GM19324 (cell line): ENCODE measurements at regions not wholly inside any gene's neighbourhood (a gene's known extent, or its start where the extent isn't known, plus 50 kb on each side); places are given as distances from the start of the nearest gene placed in this dataset.

ENCODE experiments used
- ATAC-seq: cut with Tn5 transposase; IDR thresholded peaks from one replicate; pipeline ENCODE4 v1.9.1; 2021; ENCODE audit warnings: mild to moderate bottlenecking, moderate library complexity; ENCODE audit not compliant: unreplicated experiment, low FRiP score

- no peak for ATAC-seq
Measured at GRCh38 chr20:54723723-54724122, 248.3 kb downstream of the DOK5 start.

- ATAC-seq, result no peak
Measured at GRCh38 chr20:54717983-54718382, 242.6 kb downstream of the DOK5 start.

- no peak for ATAC-seq
Measured at GRCh38 chr20:54716790-54717189, 241.4 kb downstream of the DOK5 start.

GRCh38 chr20:54716174-54716747, 240.9 kb downstream of the DOK5 start:
- no peak for ATAC-seq

- ATAC-seq, result no peak
Measured at GRCh38 chr20:54714817-54715216, 239.4 kb downstream of the DOK5 start.

GRCh38 chr20:54713727-54714126, 238.3 kb downstream of the DOK5 start:
- ATAC-seq, result no peak

GRCh38 chr20:54711071-54711470, 235.7 kb downstream of the DOK5 start:
- ATAC-seq, result no peak

GRCh38 chr20:54710341-54710740, 234.9 kb downstream of the DOK5 start:
- ATAC-seq, result no peak

GRCh38 chr20:54708229-54708628, 232.8 kb downstream of the DOK5 start:
- ATAC-seq, result no peak

- no peak for ATAC-seq
Measured at GRCh38 chr20:54707801-54708200, 232.4 kb downstream of the DOK5 start.

GRCh38 chr20:54706581-54706980, 231.2 kb downstream of the DOK5 start:
- no peak for ATAC-seq

- no peak for ATAC-seq
Measured at GRCh38 chr20:54704032-54704635, 228.7 kb downstream of the DOK5 start.
